NCI-H2196 treated with DMSO at 0.1 percent for 48 hours (cell line): ENCODE measurements at regions not wholly inside any gene's neighbourhood (a gene's known extent, or its start where the extent isn't known, plus 50 kb on each side); places are given as distances from the start of the nearest gene placed in this dataset.

ENCODE experiments used
- DNase-seq: peaks from one replicate; lab custom pipeline; 2025; ENCODE audit not compliant: unreplicated experiment; lab: John Stamatoyannopoulos, UW

GRCh38 chr20:21653628-21654027 lies 51.8 kb upstream of the PAX1 start:
- no peak for DNase-seq

DNA sequence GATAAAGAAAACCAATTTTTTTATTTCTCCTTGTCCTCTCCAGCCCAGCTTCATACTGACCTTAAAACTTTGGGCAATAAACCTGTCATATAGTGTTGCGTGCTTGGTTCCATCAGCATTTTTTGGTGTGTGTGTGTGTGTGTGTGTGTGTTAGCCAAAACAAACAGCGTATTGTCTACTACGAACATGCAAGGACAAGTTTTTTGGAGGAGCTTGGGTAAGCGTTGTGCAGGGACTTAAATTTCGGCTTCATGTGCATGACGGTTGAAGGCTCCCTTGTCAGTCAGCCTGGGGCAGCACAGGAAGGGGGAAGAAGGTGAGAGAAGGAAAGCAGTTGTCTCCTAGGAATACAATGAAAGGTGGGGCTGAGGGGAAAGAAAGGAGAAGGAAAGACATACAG lies 62.0 kb upstream of the PAX1 start:
- DNase-seq: no peak

GRCh38 chr20:21640556-21640955 lies 64.9 kb upstream of the PAX1 start:
- no peak for DNase-seq

GRCh38 chr20:21633829-21634228 lies 71.6 kb upstream of the PAX1 start:
- DNase-seq: no peak

DNA sequence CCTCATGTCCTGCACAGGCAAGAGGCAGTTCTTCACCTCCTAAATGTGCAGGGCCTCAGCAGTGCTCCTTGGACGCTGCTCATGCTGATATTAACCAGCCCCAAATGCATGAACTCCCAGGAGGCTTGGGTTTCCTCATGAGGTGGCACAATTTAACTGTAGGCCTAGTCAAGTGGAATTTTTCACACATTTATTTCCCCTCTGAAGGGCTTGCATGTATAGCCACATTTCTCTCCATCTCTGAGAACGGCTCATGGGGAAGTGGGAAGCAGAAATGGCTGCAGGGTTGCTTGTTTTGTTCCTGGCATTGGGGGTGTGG lies 72.8 kb upstream of the PAX1 start:
- DNase-seq: no peak

DNA sequence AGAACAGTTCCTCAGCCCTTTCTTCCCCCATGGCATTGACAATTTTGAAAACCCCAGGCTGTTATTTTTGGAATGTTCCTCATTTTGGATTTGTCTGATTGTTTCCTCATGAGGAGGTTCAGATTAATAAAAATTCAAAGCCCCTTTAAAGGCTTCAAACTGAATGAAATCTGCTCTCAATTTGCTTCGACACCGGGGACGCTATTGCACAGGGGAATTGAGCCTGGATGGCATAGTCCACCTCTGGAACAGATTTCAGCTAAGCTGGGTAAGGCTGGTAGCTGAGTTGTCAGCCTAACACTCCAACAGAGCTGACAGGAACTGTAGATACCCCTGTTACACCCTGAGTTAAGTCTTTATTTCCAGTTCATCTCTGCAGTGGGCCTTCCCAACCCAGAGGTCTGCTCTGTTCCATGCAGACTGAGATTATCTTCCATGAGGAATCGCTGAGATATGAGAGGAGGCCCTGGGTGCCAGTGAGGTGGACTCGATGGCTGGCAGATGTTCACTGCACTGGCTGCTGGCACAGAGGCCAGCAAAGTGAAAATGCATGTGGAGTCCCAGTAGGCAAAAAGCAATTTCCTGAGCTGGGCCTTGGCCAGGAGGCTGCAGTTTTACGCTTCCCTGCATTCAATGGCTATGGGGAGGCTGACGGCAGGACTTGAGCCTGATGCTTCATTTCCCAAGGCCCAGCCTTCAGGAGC lies 73.3 kb upstream of the PAX1 start:
- DNase-seq: no peak

DNA sequence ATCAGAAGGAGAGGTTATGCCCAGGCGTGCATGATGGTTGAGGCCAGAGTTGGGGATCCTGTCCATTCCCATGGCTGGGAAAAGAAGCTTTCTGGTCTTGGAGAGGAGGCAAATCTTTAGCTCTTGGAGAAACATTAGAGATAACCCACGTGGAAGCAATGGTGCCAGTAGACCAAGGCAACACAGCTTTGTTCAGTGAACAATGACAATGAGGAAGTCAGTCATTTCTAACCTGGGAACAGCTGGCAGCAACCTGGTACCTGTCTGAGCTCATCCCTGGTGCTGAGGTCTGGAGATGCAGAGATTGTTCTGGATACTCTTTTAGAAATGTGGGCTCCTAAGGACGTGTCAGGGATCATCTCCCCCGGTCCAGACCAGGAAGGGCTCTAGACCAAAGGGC lies 76.7 kb upstream of the PAX1 start:
- no peak for DNase-seq

DNA sequence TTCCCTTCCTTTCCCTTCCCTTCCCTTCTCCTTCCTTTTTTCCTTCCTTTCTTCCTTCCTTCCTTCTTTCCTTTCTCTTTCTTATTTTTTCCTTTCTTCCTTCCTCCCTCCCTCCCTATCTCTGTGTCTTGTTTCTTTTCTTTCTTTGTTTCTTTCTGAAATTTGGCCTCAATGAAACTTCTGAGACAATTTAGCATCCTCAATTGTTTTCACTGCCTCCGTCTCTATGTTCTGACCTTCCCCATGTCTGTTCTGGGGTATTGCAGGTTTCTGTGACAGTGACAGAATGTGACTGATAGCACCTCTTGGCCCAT lies 81.7 kb upstream of the PAX1 start:
- DNase-seq: no peak

GRCh38 chr20:21623074-21623780 lies 82.2 kb upstream of the PAX1 start:
- DNase-seq: no peak

DNA sequence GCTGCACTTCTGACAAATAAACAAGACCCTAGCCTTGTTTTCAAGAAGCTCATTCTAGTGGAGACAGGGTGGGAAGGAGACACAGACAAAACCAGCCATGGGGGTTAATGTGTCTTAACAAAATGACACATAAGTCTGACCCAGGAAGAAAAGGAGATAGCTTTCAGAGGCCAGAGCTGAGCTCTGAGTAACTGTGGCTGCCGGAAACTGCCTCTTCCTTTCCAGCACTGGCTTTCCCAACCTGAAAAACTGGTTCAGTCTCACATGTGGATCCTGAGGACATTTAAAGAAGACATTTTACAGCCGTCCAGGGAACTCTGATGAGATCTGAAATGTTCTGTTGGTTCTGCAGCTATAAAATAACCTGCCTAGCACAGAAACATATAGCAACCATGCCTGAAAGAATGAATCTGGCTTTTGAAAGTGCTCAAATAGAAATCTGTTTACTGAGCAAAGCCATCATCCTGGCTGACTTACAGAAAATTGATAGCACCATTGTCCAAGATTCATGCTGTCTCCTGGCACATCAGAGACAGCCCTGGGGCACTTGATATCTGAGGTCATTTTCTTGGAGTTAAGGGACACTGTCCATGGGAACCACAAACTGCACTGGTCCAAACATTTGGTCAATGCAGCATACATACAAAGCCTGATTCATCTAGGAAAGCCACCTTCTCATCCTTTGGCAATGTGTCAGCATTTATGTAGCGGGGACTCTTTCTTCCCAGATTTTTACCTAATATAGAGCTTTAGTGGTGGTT lies 83.2 kb upstream of the PAX1 start:
- no peak for DNase-seq

- no peak for DNase-seq
Measured at GRCh38 chr20:21618759-21619416, 86.6 kb upstream of the PAX1 start.

DNA sequence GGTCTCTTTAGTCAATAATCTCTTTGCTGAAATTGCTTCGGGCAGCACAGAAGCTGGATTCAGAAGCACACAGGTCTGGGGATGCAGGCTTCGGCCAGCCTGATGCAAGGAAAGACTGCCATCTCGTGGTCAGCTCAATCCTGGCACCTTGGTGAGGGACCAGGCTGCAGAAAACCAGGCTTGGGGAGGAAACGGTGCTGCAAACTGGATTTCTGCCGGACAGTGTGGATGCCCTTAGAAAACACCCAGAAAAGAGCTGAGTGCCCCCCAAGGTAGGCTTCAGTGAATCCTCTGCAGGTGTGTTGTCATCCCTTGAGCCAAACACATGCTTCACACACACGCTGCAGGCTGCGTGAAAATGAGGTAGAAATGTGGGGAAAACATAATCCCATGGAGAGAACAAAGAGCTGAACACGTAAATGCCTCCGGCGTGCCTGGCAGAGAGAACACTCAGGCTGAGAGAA lies 89.8 kb upstream of the PAX1 start:
- DNase-seq: peak; percentile 70

DNA sequence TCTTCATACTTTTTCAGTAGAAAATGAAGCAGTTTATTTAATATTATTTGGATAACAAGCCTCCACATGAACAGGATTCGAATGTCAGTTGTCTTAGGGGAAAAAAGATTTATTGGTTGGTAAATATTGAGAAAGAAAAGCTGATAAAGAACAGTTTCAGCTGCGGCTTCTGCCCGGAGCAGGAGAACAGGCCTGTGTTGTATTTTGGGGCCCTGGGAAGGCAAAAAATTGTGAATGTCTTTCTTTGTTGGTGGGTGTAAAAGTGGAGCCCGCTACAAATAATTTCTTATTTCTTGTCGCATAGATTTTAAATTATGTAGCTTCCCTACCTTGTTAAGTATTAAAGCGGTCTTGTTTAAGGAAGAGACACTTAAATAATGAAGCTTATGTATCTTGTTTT lies 90.5 kb upstream of the PAX1 start:
- DNase-seq: no peak

GRCh38 chr20:21613512-21613911 lies 92.0 kb upstream of the PAX1 start:
- peak; percentile 41 for DNase-seq

- DNase-seq: no peak
Measured at GRCh38 chr20:21609981-21610380, 95.5 kb upstream of the PAX1 start.

- DNase-seq: no peak
Measured at GRCh38 chr20:21609221-21609620, 95.4 kb upstream of the NKX2-2 start.

- no peak for DNase-seq
Measured at GRCh38 chr20:21608777-21609176, 94.9 kb upstream of the NKX2-2 start.

- peak; percentile 64 for DNase-seq
Measured at GRCh38 chr20:21607971-21608725, 94.3 kb upstream of the NKX2-2 start.

GRCh38 chr20:21601799-21602198 lies 87.9 kb upstream of the NKX2-2 start:
- DNase-seq: no peak

GRCh38 chr20:21586682-21587081 lies 72.8 kb upstream of the NKX2-2 start:
- no peak for DNase-seq
